8988T (cell line): ENCODE measurements at regions not wholly inside any gene's neighbourhood (a gene's known extent, or its start where the extent isn't known, plus 50 kb on each side); places are given as distances from the start of the nearest gene placed in this dataset.
"Not testable (repeated sequence)": the region's sequence is repeated elsewhere in the genome, so short reads cannot be mapped to it uniquely, and the experiment has no call there.

Source experiments
- DNase-seq: peaks from one replicate; pipeline ENCODE4 v3.0.0; 2011

GRCh38 chr2:122519821-122520611 lies 764.6 kb downstream of the TSN start:
- no peak for DNase-seq

GRCh38 chr2:122523143-122523542 lies 767.7 kb downstream of the TSN start:
- no peak for DNase-seq

- DNase-seq = no peak
Measured at GRCh38 chr2:122523981-122524380, 768.5 kb downstream of the TSN start.

- no peak for DNase-seq
Measured at GRCh38 chr2:122525336-122525735, 769.9 kb downstream of the TSN start.

GRCh38 chr2:122528061-122528460 lies 772.6 kb downstream of the TSN start:
- no peak for DNase-seq

- no peak for DNase-seq
Measured at GRCh38 chr2:122528958-122529705, 773.7 kb downstream of the TSN start.

- DNase-seq = no peak
Measured at GRCh38 chr2:122530814-122531213, 775.4 kb downstream of the TSN start.

- DNase-seq = no peak
Measured at GRCh38 chr2:122531290-122532071, 776.0 kb downstream of the TSN start.

- no peak for DNase-seq
Measured at GRCh38 chr2:122532072-122532344, 776.6 kb downstream of the TSN start.

- DNase-seq = no peak
Measured at GRCh38 chr2:122532481-122532880, 777.0 kb downstream of the TSN start.

GRCh38 chr2:122535960-122536505 lies 780.6 kb downstream of the TSN start:
- DNase-seq = no peak

GRCh38 chr2:122539311-122539710 lies 783.9 kb downstream of the TSN start:
- no peak for DNase-seq

- no peak for DNase-seq
Measured at GRCh38 chr2:122539920-122540319, 784.5 kb downstream of the TSN start.

GRCh38 chr2:122542236-122542635 lies 786.8 kb downstream of the TSN start:
- no peak for DNase-seq

- no peak for DNase-seq
Measured at GRCh38 chr2:122542646-122543045, 787.2 kb downstream of the TSN start.

- no peak for DNase-seq
Measured at GRCh38 chr2:122543815-122544214, 788.4 kb downstream of the TSN start.

- DNase-seq = no peak
Measured at GRCh38 chr2:122545821-122546220, 790.4 kb downstream of the TSN start.

- no peak for DNase-seq
Measured at GRCh38 chr2:122562775-122563174, 807.3 kb downstream of the TSN start.

- DNase-seq = no peak
Measured at GRCh38 chr2:122563781-122564180, 808.3 kb downstream of the TSN start.

GRCh38 chr2:122564843-122565242 lies 809.4 kb downstream of the TSN start:
- no peak for DNase-seq

GRCh38 chr2:122565364-122565763 lies 809.9 kb downstream of the TSN start:
- no peak for DNase-seq

GRCh38 chr2:122570641-122571040 lies 815.2 kb downstream of the TSN start:
- no peak for DNase-seq

- not testable (repeated sequence) for DNase-seq
Measured at GRCh38 chr2:122571471-122571870, 816.0 kb downstream of the TSN start.

- DNase-seq = no peak
Measured at GRCh38 chr2:122575076-122575475, 819.6 kb downstream of the TSN start.
